ENCODE measurements at regions not wholly inside any gene's neighbourhood (a gene's known extent, or its start where the extent isn't known, plus 50 kb on each side); places are given as distances from the start of the nearest gene placed in this dataset.
"Not testable (repeated sequence)": the region's sequence is repeated elsewhere in the genome, so short reads cannot be mapped to it uniquely, and the experiment has no call there.

DNA sequence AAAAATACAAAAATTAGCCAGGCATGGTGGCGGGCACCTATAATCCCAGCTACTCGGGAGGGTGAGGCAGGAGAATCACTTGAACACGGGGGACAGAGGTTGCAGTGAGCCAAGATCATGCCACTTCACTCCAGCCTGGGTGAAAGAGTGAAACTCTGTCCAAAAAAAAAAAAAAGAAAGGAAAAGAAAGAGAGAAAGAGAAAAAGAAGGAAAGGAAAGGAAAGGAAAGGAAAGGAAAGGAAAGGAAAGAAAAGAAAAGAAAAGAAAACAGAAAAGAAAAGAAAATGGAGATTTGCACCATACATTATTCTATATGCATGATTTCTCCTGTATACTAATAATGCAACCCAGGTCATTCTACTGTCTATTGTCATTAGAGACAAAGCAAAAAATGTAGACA is 421.5 kb downstream of the PCDH19 start:
- DNase-seq (ENCODE audit: low read depth) = not testable (repeated sequence)

DNA sequence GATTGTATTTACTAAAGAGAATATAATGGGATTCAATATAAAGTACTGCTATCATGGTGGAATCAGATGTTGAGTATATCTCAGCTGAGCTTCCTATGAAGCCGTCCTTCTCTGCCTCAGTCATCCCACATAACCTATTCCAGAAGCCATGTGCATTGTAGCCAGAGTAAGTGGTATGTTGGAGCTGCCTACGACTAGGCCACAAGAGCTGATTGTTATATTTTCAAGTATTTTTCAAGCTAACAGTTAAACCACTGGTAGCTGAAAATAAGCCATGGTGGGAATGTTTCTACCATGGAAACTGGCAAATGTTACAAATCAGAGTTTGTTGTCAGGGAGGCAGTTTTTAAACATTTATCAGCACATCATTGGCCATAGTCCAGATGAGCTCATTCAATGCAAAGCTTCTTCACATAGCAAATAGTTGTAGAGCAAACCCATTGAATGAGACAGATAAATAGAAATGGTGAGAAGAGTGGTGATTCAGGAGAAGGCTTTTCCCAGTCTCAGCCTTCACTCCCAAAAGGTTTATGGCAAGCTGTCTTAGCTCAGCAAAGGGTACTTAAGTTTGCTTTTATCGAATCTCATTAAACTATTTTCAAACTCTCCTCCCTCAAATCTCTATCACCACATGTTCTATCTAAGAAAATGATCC is 436.4 kb downstream of the PCDH19 start:
- H3K4me3 ChIP-seq (ENCODE audit: low read depth, low read length) = no peak overlapping the region
- DNase-seq (ENCODE audit: low read depth) = no peak

More for the DNA sequence above, 421.5 kb downstream of the PCDH19 start:
- not testable (repeated sequence) for H3K4me3 ChIP-seq (ENCODE audit: low read depth, low read length)

DNA sequence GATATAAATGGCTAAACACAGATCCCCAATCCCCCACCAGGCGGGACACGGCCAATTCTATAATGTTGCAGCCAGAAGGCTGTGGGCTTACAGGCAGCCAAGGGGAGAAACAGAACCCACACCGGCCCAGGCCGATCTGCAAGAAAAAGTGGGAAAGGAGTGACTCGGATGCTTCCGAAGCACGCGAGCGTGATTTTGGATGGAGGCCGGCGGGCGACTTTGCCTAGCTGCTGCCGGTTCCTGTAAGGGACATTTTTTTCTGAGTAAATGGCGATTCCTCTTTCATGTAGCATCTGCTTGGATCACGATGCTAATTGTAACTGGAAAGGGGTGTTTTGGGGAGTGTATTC is 470.2 kb downstream of the PCDH19 start:
- no peak for DNase-seq (ENCODE audit: low read depth)
- no peak overlapping the region for H3K4me3 ChIP-seq (ENCODE audit: low read depth, low read length)

DNA sequence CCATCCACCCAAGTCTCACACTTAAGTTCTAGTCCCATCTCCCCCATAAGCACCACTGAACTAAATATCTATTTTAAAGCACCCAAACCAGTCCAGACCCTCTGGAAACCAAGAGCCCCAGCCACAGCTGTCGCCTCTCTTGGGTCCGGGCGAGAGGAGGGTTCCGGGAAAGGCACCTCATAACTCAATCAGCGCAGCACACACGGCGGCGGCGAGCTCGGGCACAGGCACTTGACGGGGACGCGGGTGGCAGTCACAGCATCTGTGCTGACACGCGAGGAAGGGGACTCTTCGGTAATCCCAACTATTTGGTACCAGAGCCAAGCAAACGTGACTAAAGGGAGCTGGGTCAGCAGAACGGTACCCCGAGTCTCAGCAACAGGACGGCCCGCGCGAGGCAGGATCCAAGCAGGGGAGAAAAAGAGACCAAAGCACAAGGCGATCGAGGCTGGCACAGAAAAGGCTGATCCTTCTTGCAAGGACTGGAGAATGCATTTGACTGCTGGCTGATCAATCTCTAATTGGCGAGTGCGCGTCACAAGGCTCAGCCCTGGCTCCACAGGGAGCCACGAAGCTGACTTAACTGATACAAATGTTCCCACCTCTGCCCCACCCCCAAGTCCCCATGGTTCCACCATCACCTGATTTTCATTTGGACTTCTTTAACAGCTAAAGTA is 470.7 kb downstream of the PCDH19 start:
- not testable (repeated sequence) for DNase-seq (ENCODE audit: low read depth); H3K4me3 ChIP-seq (ENCODE audit: low read depth, low read length)

DNA sequence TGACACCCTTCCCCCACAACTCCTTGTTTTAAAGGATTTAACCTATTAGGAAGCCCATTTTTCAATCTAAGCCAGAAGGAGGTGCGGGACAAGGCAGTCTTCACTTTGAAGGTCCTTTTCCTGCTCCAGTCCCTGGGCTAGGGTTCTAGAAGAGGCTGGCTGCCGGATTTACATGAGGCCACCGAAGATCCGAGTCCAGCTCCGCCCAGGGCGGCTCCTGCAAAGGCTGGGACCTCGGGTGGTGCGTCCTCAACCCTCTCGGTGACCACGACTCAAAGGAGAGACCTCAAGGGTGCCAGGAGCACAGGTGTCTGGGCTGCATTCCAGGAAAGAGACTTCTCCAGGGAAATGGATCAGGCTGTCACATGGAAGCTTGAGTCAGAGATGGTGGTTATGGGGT is 471.6 kb downstream of the PCDH19 start:
- H3K4me3 ChIP-seq (ENCODE audit: low read depth, low read length) = no peak overlapping the region
- DNase-seq (ENCODE audit: low read depth) = no peak

DNA sequence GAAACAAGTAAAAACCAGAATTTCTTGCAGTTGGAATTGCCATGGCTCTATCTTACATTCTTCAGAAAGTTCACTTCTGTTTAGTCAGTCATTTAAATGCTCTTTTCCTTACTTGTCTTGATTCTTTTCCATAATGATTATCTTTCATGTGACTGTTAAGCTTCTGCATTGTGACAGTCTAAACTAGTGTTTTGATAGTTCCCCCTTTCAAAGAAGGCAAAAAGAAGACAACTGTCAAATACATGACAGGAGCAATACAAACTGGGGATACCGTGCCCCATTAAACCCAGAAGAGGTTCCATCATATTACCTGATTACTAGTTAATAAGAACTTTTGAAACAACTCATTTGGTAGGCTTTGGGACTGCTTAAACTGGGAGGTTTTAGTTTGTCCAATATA is 476.2 kb downstream of the PCDH19 start:
- no peak overlapping the region for H3K4me3 ChIP-seq (ENCODE audit: low read depth, low read length)
- no peak for DNase-seq (ENCODE audit: low read depth)

DNA sequence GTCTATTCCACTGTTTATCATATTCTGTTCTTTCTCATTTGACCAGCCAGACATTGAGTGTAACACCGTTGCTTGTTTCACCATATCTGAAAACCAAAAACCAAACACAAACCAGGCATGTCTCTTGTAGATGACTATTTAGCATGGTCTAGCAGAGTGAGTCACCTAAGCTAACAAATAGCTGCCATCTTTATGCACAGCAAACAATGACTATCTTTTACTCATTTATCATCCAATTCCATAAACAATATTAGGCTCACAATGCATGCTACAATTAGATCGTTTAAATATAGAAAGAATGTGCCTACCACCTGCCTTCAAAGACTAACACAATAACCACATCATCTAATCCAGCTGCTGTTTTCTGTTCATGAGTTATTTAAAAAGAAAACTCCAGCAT is 495.4 kb downstream of the PCDH19 start:
- DNase-seq (ENCODE audit: low read depth) = no peak
- H3K4me3 ChIP-seq (ENCODE audit: low read depth, low read length) = no peak overlapping the region

DNA sequence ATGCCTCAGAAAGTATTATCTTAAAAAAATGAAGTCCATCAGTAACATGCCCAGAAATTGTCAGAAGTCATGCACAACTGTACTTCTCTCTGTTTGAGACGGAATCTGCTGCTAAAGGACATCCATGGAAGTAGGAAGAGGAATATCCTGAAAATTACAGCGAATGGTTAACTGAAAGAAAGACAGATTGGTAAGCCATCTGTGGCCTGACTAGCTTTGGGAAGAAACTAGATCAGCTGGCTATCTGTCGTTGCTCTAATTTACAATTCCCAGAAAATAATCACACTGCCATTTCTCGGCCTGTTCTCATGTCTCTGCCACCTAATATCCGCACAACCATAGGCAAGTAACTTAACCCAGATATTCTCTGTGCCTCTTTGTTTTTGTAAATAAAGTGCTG is 496.5 kb downstream of the PCDH19 start:
- DNase-seq (ENCODE audit: low read depth) = no peak

DNA sequence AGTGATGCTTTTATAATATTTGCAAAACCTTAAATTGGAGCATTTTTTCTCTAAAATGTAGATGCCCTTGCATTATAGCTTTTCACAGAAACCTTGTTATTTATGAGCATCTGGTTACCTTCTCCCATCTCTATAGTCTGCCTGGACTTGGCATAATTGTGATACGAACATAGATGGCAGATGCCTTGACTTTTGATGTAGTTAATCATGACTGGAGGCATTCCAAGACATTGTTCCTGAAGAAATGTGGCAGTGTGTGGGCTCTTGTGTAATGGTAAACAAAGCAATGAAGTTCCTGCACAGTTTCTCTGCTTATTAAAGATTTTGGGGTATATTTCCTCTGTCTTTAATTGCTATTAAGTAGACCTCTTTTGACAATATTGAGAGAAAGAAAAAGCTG is 500.1 kb downstream of the PCDH19 start:
- H3K4me3 ChIP-seq (ENCODE audit: low read depth, low read length) = no peak overlapping the region
- no peak for DNase-seq (ENCODE audit: low read depth)

More for the DNA sequence above, 496.5 kb downstream of the PCDH19 start:
- no peak overlapping the region for H3K4me3 ChIP-seq (ENCODE audit: low read depth, low read length)

DNA sequence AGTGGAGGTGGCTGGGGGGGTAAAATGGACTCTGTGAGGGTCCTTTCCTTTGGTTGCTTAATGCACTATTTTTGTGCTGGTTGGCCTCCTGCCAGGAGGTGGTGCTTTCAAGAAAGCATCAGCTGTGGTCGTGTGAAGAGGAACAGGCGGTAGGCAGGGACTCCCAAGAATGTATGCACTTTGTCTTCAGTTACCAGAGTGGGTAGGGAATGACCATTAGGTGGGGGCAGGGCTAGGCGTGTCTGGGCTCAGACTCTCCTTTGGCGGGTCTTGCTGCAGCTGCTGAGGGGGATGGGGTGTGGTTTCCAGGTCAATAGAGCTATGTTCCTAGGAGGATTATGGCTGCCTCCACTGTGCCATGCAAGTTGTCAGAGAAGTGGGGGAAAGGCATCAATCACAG is 509.0 kb downstream of the PCDH19 start:
- no peak for DNase-seq (ENCODE audit: low read depth)
- no peak overlapping the region for H3K4me3 ChIP-seq (ENCODE audit: low read depth, low read length)

DNA sequence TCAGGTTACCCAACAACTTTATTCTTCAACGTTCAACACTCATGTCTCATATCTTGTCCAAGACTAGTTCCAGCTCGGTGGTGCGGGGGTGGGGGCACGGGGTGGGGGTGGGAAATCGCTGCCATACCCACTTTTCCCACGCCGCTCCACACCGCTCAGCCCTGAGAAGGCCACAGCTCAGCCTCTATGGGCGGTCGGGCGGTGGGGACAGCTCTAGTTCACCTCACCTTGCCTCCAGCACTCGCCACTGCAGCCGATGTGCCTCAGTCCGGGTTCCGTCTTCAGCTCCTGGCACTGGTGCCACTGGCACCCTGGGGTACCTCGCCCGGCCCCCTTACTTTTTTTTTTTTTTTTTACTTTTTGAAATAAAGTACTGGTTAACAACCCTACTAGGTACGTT is 522.2 kb downstream of the PCDH19 start:
- H3K4me3 ChIP-seq (ENCODE audit: low read depth, low read length) = no peak overlapping the region
- DNase-seq (ENCODE audit: low read depth) = no peak

DNA sequence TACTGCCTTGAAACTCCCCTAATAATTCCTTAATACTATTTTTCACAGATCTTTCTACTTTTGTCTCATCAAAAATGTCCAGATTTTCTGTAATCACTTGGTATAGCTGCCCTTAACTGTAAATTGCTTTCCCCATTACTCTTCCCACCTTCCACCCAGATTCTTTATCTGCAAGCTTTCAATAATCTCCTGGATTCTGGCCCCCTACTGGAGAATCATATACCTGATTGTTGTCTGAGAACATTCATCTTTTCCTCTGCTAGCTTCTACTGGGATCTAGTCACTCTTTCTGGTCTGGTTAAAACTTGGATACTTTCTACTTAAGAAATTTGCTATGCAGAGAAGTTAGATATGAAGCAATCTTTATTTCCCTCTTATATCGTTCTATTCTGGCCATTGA is 552.6 kb downstream of the PCDH19 start:
- no peak overlapping the region for H3K4me3 ChIP-seq (ENCODE audit: low read depth, low read length)
- DNase-seq (ENCODE audit: low read depth) = no peak

DNA sequence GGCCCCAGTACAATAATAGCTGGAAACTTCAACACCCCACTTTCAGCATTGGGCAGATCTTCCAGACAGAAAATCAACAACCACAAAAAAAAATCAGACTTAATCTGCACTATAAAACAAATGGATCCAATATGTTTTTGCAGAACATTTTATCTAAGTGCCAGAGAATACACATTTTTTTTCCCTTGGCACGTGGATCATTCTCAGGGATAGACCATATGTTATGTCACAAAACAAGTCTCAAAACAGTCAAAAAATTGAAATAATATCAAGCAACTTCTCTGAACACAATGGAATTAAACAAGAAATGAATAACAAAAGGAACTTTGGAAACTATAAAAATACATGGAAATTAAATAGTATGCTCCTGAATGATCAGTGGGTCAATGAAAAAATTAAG is 576.3 kb downstream of the PCDH19 start:
- no peak overlapping the region for H3K4me3 ChIP-seq (ENCODE audit: low read depth, low read length)

DNA sequence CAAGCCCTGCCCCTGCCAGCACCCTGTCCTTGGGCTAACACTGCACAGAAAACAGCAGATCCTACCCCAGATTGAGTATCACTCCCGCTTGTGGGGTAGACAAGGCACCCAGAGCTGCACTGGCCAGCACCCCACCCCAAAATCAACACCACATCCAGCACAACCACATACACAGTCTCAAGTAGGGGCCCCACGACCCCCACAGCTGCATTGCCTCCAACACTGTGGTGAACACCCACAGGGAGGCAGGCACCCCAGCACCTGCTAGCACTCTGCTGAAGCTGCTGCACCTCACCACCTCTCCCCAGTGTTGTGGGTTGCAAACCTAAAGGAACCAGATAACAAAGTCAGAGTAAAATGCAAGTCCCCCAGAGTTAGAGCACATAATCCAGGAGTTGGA is 589.9 kb downstream of the PCDH19 start:
- H3K4me3 ChIP-seq (ENCODE audit: low read depth, low read length) = no peak overlapping the region
- DNase-seq (ENCODE audit: low read depth) = no peak

More for the DNA sequence above, 576.3 kb downstream of the PCDH19 start:
- DNase-seq (ENCODE audit: low read depth) = no peak

DNA sequence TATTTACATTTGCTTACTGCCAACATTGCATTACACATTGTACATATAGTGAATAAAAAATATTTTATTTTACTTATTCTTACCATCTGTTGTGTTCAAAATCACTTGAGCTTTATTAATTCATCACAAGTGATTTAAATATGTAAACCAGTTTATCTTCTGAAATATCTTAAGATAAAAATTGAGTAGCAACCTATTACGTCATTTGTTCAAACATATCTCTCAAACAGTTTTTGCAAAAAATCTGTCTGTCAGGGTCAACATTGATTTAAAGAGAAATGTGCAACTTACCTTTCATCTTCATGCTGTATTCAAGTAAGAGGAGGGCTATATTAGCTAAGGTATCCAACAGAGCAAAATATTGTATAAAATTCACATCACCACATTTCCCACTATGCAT is 610.1 kb downstream of the PCDH19 start:
- no peak for DNase-seq (ENCODE audit: low read depth)
- no peak overlapping the region for H3K4me3 ChIP-seq (ENCODE audit: low read depth, low read length)

DNA sequence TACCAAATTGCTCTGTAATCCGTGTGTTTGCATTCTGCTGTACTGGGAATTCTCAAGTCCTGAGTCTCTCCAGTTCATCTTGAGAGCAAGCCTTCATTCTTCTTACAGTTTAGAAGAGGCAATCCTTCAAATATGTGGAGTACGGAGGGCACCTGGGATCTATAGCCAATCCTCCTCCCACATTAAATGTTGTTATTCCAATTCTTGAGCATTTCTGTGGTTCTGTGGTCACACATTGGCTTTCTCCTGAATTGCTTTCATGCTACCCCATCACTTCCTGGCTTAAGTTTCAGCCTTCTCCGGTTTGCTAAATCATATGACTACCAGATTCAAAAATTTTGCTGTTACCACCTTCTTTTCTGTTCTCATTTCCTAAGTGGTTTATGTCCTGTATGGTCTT is 611.1 kb downstream of the PCDH19 start:
- no peak overlapping the region for H3K4me3 ChIP-seq (ENCODE audit: low read depth, low read length)
- peak; percentile 4 for DNase-seq (ENCODE audit: low read depth)

DNA sequence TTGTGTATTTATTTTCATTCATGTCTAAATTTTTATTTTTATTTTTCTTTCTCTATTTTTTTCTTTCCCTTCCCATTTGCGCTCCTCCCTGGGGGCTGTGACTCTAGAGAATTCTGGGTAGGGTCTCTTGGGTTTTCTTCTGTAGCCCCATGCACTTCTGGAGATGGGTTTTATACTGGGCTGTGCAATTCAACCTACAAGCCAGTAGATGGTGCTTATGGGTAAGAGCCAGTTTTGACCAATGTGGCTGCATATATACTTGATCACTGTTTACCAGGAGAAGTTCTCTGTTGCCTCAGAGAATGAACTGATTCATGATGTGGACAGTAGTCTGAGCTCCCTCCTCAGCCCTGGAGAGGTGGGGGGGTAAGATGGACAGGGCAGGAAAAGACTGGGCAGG is 614.6 kb downstream of the PCDH19 start:
- no peak overlapping the region for H3K4me3 ChIP-seq (ENCODE audit: low read depth, low read length)
- no peak for DNase-seq (ENCODE audit: low read depth)

DNA sequence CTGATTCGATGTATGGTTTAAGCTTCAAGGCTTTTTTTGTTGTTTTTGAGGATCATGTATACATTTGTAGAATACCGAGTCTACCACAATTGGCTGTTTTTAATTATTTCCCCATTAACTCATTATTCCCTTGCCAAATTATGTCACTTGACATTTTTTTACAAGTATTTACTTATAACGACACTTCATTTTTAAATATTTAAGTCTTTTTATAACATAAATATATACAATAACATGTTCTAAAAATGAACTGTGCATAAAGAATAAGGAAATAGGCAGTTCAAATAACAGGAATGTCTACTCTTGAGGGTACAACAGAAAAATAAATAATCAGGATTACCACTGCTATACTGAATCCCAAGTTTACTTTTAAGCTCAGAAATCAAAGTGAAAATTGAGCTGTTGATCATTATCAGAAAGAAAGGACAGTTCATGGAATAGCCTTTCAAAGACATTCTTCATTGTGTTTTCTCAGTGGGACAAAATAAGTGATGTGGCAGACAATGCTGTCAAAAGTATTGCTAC is 627.5 kb downstream of the PCDH19 start:
- H3K4me3 ChIP-seq (ENCODE audit: low read depth, low read length) = no peak overlapping the region
- no peak for DNase-seq (ENCODE audit: low read depth)

DNA sequence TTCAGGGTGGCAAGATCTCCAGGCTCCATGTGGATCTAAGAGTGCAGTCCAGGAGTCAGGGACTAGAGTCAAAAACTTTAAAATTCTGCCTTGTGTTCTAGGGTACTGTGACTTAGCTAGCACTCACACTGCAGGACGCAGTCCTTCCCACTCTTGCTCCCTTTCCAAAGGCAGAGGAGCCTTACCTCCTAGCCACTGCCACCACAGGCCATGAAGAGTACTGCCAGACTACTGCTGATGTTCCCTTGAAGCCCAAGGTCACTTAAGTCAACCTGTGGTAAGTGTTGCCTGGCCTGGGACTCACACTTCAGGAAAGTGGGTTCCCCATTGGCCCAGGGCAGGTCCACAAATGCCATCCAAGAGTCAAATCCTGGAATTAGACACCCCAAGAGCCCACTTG is 632.2 kb downstream of the PCDH19 start:
- DNase-seq (ENCODE audit: low read depth) = no peak
- no peak overlapping the region for H3K4me3 ChIP-seq (ENCODE audit: low read depth, low read length)

DNA sequence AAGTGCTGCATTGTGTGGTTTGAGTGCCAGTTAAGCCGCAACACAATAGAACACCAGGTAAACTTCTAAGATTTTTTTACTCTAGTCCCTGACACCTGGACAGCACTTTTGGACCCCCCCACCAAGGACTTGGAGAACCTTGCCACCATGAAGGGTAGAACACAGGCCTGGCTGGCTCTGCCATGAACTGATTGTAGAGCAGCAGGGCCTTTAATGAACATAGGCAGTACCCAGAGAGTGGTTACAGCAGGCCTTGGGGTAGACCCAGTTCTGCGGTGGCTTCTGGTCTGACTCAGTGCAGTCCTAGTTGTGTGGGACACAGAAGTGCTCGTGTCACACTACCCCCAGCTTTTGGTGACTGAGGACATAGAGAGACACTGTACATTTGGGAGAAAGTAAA is 648.3 kb downstream of the PCDH19 start:
- DNase-seq (ENCODE audit: low read depth) = no peak
- no peak overlapping the region for H3K4me3 ChIP-seq (ENCODE audit: low read depth, low read length)

DNA sequence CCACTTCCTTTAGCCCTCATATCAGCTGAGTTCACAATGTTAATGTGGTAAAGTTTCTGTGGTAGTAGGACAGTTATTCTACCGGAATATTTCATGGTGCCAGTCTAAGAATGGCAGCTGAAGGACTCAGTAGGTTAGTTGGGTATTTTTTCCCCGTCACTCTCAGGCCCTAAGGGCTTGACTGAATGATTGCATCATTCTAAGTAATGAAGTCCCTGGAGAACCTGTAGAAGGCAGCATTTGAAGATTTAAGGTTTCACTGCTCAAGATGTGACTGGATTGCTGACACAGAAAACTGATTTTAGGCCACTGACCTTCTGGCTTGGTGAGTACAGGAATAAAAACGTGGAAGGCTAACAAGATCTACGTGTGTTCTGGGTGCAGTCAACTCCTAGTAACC is 657.3 kb downstream of the PCDH19 start:
- H3K4me3 ChIP-seq (ENCODE audit: low read depth, low read length) = no peak overlapping the region
- DNase-seq (ENCODE audit: low read depth) = no peak

All from skeletal muscle cell (primary cell).